Hippocampal formation (tissue), 2 donors: ENCODE measurements at regions not wholly inside any gene's neighbourhood (a gene's known extent, or its start where the extent isn't known, plus 50 kb on each side); places are given as distances from the start of the nearest gene placed in this dataset.
"Not testable (repeated sequence)": the region's sequence is repeated elsewhere in the genome, so short reads cannot be mapped to it uniquely, and the experiment has no call there.

Source experiments
- DNase-seq, 2 donors: peaks; one replicate each; lab custom pipeline; 2025; lab: John Stamatoyannopoulos, UW

GRCh38 chr6:82118150-82118562 lies 129.4 kb downstream of the IBTK start:
- DNase-seq, result no peak

GRCh38 chr6:82114748-82115147 lies 132.8 kb downstream of the IBTK start:
- no peak for DNase-seq

- no peak for DNase-seq
These were observed 134.3 kb downstream of the IBTK start for GRCh38 chr6:82113231-82113630.

- no peak for DNase-seq
These were observed 135.7 kb downstream of the IBTK start for GRCh38 chr6:82111818-82112217.

DNA sequence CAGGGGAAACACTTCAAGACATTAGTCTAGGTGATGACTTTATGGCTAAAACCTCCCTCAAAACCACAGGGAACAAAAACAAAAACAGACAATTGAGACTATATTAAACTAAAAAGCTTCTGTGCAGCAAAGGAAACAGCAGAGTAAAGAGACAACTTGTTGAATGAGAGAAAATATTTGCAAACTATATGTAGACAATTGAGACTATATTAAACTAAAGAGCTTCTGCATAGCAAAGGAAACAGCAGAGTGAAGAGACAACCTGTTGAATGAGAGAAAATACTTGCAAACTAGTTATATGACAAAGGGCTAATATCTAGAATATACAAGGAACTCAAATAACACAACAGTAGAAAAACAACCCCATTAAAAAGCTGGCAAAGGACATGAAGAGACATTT lies 136.4 kb downstream of the IBTK start:
- no peak for DNase-seq

DNA sequence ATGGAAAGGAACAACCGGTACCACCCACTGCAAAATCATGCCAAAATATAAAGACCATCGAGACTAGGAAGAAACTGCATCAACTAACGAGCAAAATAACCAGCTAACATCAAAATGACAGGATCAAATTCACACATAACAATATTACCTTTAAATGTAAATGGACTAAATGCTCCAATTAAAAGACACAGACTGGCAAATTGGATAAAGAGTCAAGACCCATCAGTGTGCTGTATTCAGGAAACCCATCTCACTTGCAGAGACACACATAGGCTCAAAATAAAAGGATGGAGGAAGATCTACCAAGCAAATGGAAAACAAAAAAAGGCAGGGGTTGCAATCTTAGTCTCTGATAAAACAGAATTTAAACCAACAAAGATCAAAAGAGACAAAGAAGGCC lies 144.4 kb downstream of the IBTK start:
- not testable (repeated sequence) for DNase-seq

DNA sequence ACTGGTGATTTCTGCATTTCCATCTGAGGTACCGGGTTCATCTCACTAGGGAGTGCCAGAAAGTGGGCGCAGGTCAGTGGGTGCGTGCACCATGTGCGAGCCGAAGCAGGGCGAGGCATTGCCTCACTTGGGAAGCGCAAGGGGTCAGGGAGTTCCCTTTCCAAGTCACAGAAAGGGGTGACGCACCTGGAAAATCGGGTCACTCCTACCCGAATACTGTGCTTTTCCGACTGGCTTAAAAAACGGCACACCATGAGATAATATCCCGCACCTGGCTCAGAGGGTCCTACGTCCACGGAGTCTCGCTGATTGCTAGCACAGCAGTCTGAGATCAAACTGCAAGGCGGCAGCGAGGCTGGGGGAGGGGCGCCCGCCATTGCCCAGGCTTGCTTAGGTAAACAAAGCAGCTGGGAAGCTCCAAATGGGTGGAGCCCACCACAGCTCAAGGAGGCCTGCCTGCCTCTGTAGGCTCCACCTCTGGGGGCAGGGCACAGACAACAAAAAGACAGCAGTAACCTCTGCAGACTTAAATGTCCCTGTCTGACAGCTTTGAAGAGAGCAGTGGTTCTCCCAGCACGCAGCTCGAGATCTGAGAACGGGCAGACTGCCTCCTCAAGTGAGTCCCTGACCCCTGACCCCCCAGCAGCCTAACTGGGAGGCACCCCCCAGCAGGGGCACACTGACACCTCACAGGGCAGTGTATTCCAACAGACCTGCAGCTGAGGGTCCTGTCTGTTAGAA lies 146.0 kb downstream of the IBTK start:
- not testable (repeated sequence) for DNase-seq

- not testable (repeated sequence) for DNase-seq
These were observed 146.8 kb downstream of the IBTK start for GRCh38 chr6:82100763-82101162.

- DNase-seq, result no peak
These were observed 149.9 kb downstream of the IBTK start for GRCh38 chr6:82097676-82098075.

DNA sequence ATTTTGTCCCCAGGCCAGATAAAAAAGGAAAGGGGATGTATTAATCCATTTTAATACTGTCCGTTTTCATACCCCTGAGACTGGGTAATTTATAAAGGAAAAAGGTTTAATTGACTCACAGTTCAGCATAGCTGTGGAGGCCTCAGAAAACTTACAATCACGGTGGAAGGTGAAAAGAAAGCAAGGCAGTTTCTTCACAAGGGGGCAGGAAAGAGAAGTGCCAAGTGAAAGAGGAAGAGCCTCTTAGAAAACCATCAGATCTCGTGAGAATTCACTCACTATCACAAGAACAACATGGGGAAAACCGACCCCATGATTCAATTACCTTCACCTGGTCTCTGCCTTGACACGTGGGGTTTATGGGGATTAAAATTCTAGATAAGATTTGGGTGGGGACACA lies 152.5 kb downstream of the IBTK start:
- DNase-seq, result no peak

DNA sequence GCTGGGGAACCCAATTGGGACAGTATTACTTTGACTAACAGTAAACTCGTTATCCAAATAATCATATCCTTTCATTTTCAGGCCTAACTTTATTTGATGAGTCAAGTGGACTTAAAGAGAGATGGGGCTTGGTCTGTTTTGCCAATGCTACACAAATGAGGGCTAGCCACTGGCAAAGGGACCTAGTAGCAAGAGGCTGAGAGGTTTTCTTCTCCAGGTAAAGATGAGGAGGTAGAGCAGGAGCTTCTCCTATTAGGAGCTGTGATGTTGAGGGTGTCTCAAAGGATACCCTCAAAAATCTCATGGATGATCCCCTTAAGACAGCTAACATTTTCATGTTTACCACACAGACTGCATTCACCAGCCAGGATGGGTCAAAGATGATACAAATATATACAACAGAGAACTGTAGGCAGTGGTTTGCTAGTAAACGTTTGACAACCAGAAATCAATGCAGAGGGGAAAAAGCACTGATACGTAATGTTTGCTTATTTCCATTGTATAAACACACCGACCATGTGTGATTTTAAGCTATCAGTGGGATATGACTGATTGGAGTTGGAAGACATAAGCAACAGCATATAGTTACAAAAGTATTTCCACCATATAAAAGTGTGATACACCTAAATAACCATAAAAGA lies 153.3 kb downstream of the IBTK start:
- no peak for DNase-seq

GRCh38 chr6:82088978-82089771 lies 158.4 kb downstream of the IBTK start:
- DNase-seq, result no peak

- no peak for DNase-seq
These were observed 160.6 kb downstream of the IBTK start for GRCh38 chr6:82086944-82087343.

- DNase-seq, result no peak
These were observed 161.8 kb downstream of the IBTK start for GRCh38 chr6:82085701-82086100.

GRCh38 chr6:82084324-82084920 lies 163.1 kb downstream of the IBTK start:
- DNase-seq, result no peak

DNA sequence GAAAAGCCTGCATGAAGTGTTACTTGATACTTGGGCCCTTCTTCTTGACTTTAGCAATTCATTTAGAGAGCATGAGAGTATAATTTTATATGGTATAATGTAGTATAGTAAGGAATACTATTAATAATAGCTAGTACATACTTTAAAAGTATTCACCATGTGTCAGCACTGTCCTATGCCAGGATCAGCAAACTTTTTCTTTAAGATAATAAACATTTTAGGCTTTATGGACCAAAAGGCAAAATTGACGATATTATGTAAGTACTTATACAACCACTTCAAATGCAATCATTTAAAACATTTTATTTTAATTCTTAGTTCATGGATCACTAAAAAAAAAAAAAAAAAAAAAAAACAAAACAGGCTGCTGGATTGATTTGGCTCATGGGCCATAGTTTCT lies 163.9 kb downstream of the IBTK start:
- no peak for DNase-seq

DNA sequence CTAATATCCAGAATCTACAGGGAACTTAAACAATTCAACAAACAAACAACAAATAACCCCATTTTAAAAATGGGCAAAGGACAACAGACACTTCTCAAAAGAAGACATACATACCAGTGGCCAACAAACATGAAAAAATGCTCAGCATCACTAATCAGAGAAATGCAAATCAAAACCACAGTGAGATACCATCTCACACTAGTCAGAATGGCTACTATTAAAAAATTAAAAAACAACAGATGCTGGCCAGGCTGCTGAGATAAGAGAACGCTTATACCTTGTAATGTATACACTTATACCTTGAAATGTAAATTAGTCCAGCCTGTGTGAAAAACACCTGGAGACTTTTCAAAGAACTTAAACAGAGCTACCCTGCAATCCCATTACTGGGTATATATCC lies 166.8 kb downstream of the IBTK start:
- DNase-seq, result no peak

DNA sequence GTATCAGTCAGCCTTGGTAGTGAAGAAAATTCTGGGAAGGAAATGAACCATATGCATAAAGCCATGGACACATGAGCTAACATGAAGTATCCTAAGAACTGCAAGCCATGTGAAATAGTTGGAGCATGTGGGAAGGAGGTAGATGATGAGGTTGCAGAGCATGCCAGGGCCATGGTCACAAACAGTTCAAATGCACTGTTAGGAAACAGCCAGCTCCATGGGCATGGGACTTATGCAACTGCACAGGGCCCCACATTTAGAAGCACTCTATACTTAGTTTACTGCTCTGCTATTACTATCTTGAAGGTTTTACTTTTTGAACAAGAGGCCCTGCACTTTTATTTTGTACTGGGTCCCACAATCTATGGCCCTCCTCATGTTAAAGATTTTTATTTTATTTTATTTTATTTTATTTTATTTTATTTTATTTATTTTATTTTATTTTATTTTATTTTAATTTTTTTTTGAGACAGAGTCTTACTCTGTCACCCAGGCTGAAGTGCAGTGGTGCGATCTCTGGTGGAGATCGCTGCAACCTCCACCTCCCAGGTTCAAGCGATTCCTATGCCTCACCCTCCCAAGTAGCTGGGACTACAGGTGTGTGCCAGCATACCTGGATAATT lies 169.1 kb downstream of the IBTK start:
- DNase-seq, result no peak

- no peak for DNase-seq
These were observed 170.6 kb downstream of the IBTK start for GRCh38 chr6:82076916-82077315.

DNA sequence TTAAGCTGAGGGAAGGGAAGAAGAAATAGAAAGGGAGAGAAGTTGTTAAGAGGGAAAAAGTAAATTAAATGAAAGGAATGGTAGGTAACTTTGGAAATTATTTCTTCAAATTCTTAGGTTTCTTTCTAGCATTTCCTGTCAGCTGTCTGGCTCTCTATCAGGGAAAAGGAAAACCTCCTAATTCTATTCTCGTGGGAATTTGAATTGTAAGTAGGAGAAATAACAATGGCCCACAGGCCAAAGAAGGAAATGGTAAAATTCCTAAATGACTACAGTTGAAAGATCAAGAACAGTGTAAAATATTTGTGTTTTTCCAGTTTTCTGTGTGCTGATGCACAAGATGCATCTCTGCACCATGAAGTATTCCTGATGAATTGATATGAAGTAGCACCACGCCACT lies 173.0 kb downstream of the IBTK start:
- DNase-seq, result no peak

- no peak for DNase-seq
These were observed 174.1 kb downstream of the IBTK start for GRCh38 chr6:82073484-82073883.

GRCh38 chr6:82072751-82073150 lies 174.8 kb downstream of the IBTK start:
- DNase-seq, result no peak
